ENCODE measurements at regions not wholly inside any gene's neighbourhood (a gene's known extent, or its start where the extent isn't known, plus 50 kb on each side); places are given as distances from the start of the nearest gene placed in this dataset.

DNA sequence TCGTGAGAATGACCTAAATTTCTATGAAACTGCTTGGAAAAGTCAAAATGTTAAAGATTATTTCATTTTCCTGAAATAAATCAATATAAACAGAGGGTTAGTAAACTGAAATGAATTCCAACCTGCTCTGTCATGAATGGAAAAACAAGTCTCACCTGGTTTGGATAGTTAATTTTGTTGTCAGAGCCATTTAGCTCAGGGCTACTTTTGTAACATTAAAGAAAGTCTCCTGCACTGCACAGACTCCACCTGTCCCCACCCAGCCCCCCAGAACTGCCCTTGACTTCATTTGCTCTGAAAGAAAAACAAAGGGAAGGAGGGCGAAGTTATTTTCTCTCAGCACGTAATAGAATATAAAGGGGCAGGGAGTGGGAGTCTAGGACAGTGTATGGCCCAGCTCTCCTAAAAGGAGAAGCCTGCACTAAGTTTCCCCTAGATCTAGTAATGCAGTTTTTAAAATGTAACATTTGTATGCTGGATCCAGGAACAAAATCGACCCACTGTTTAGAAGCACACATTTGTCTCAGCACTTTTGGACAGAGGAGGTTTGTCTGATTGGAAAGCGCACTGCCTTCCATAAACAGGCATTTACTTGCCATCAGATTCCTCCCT lies 54.2 kb upstream of the ACSL3 start:
- DNase-seq, result no peak
- no peak for TF ChIP-seq POLR2A (IDR thresholded peaks at IDR 0.05; ENCODE audit: low read length)
- no peak for TF ChIP-seq GATA1 (IDR thresholded peaks at IDR 0.05; ENCODE audit: low read depth, low read length)

DNA sequence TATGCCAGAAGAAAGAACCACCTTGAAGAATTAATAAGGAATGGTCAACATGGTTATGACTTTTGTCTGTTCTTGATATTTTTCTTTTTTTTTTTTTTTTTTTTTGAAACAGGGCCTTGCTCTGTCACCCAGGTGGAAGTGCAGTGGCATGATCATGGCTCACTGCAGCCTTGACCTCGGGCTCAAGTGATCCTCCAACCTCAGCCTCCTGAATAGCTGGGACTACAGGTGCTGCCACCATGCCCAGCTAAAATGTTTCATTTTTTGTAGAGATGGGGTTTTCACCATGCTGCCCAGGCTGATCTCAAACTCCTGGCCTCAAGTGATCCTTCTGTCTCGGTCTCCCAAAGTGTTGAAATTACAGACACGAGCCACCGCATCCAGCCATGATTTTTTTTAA lies 53.4 kb upstream of the ACSL3 start:
- DNase-seq, result no peak
- TF ChIP-seq GATA1 (IDR thresholded peaks at IDR 0.05; ENCODE audit: low read depth, low read length), result no peak
- no peak for TF ChIP-seq POLR2A (IDR thresholded peaks at IDR 0.05; ENCODE audit: low read length)

DNA sequence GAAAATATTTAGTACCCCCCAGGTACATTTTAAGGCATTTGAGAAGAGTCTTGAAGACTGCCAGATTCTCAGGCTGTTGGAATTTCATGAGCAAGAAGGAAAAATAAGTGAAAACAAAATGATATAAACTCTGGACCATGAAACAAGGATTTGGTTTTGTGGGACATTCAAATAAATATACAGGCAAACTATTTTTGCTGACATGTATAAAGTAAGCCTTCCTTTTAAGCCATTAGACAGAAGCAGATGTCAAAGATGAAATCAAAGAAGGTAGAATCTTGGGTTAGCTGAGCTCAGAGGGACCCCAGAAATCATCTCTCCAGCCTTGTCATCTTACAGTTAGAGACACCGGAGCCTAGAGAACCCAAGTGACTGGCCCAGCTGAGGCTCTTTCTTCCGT lies 51.3 kb upstream of the ACSL3 start:
- DNase-seq, result no peak
- TF ChIP-seq POLR2A (IDR thresholded peaks at IDR 0.05; ENCODE audit: low read length) (no peak), GATA1 (IDR thresholded peaks at IDR 0.05; ENCODE audit: low read depth, low read length) (no peak)

DNA sequence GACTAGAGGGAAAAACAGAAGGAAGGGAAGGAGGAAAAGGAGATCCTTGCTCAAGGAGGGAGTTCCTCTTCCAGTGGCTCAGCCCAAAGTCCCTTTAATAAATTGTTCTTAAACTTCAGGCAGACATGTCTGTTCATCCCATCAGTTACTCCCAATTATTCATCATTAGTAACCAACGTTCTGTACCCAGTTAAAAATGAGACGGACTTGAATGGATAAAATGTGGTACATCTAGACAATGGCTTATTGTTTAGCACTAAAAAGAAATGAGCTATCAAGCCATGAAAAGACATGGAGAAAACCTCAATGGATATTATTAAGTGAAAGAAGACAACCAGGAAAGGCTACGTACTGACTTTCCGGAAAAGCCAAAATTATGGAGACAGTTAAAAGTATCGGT lies 50.8 kb upstream of the ACSL3 start:
- no peak for DNase-seq
- TF ChIP-seq POLR2A (IDR thresholded peaks at IDR 0.05; ENCODE audit: low read length) (no peak), GATA1 (IDR thresholded peaks at IDR 0.05; ENCODE audit: low read depth, low read length) (no peak)
